HCT116 (cell line): ENCODE measurements at regions not wholly inside any gene's neighbourhood (a gene's known extent, or its start where the extent isn't known, plus 50 kb on each side); places are given as distances from the start of the nearest gene placed in this dataset.

Experiments
- ATAC-seq: fragments of 200-7000 bp; cut with Tn5 transposase; 2 replicates; pipeline ENCODE4 v1.9.1; 2020; ENCODE audit warnings: mild to moderate bottlenecking, moderate library complexity
- BruUV-seq: library from RNA; stranded (reverse); fragments of 400-500 nt; replicated peaks from 2 replicates; lab custom pipeline; 2021; lab: Mats Ljungman, UMichigan
- CTCF ChIA-PET: fragments of 300-600 bp; sonication (Branson Sonifier 250); formaldehyde crosslinking; loops from one replicate; lab custom pipeline; 2021; ENCODE audit warnings: antibody characterized with exemption; lab: Charles Lee
- POLR2A ChIA-PET: fragments of 300-600, 350-600 bp; sonication (Branson Sonifier 250); formaldehyde crosslinking; loops from one replicate; lab custom pipeline; 2021; ENCODE audit warnings: antibody characterized with exemption; lab: Charles Lee
- RAD21 ChIA-PET, 2 experiments: fragments of 300-600 bp; sonication (Branson Sonifier 250); formaldehyde crosslinking; loops; one replicate each; lab custom pipeline; 2023; ENCODE audit warnings: low total read pairs in 2 of 2; ENCODE audit not compliant: uncharacterized antibody in 2 of 2, unreplicated experiment in 2 of 2, low non-redundant PET in 1 of 2; lab: Charles Lee
- DNase-seq: peaks from one replicate; pipeline ENCODE4 v3.0.0-alpha.2; 2010; ENCODE audit warnings: low read depth, low spot score
- H2AFZ ChIP-seq: fragments of 200-600 bp; shearing (Covaris generic), sonication (generic); 2 replicates; pipeline ENCODE4 v1.6.1; 2017; ENCODE audit warnings: low read depth, mixed run types, mixed read lengths, antibody characterized with exemption, low read length; ENCODE audit not compliant: poor library complexity, severe bottlenecking
- H3K27ac ChIP-seq: 2 replicates; pipeline ENCODE4 v1.5.1; 2012; ENCODE audit warnings: low read depth, low read length
- H3K27me3 ChIP-seq: fragments of 200-600 bp; sonication (generic); 2 replicates; pipeline ENCODE4 v1.6.1; 2016; ENCODE audit warnings: mixed run types, low read length, mixed read lengths; ENCODE audit not compliant: insufficient read depth
- H3K36me3 ChIP-seq, 2 experiments: fragments of 200-500 bp in 1 of 2; fragments of 200-600 bp in 1 of 2; sonication (Bioruptor generic) in 1 of 2; sonication (generic) in 1 of 2; 2 replicates each; pipeline versions ENCODE4 v1.5.1 to v1.6.1; 2014 to 2016; ENCODE audit warnings: low read length in 2 of 2, inconsistent platforms in 1 of 2, mixed read lengths in 1 of 2, mixed run types in 1 of 2; ENCODE audit not compliant: insufficient read depth in 2 of 2, control insufficient read depth in 1 of 2
- H3K4me1 ChIP-seq, 2 experiments: fragments of 200-600 bp in 1 of 2; sonication (generic) in 1 of 2; 2 replicates each; pipeline versions ENCODE4 v1.5.1 to v1.6.1; 2012 to 2017; ENCODE audit warnings: low read length in 2 of 2, inconsistent platforms in 1 of 2, mild to moderate bottlenecking in 1 of 2, mixed read lengths in 1 of 2, mixed run types in 1 of 2, moderate library complexity in 1 of 2; ENCODE audit not compliant: insufficient read depth in 2 of 2, control insufficient read depth in 1 of 2
- H3K4me2 ChIP-seq: fragments of 200-600 bp; sonication (generic); 2 replicates; pipeline ENCODE4 v1.6.1; 2017; ENCODE audit warnings: mixed run types, low read length, mixed read lengths
- H3K4me3 ChIP-seq, 2 experiments: fragments of 200-600 bp in 1 of 2; sonication (generic) in 1 of 2; replicated peaks in 1 of 2; 2 replicates each; pipeline ENCODE4 v1.5.1; 2011 to 2016; ENCODE audit warnings: low read length in 2 of 2, control low read depth in 1 of 2, low read depth in 1 of 2, mild to moderate bottlenecking in 1 of 2, mixed read lengths in 1 of 2, mixed run types in 1 of 2
- H3K79me2 ChIP-seq: fragments of 200-600 bp; sonication (generic); 2 replicates; pipeline ENCODE4 v1.6.1; 2017; ENCODE audit warnings: mild to moderate bottlenecking, mixed run types, low read length, moderate library complexity, mixed read lengths; ENCODE audit not compliant: insufficient read depth
- H3K9ac ChIP-seq: fragments of 200-600 bp; sonication (generic); 2 replicates; pipeline ENCODE4 v1.6.1; 2016; ENCODE audit warnings: low read length, mixed read lengths
- H3K9me2 ChIP-seq: fragments of 200-600 bp; sonication (generic), shearing (Covaris generic); 2 replicates; pipeline ENCODE4 v1.6.1; 2017; ENCODE audit warnings: mixed run types, mild to moderate bottlenecking, moderate library complexity; ENCODE audit not compliant: insufficient read depth
- H3K9me3 ChIP-seq, 2 experiments: fragments of 200-500 bp in 1 of 2; fragments of 200-600 bp in 1 of 2; sonication (Bioruptor generic) in 1 of 2; sonication (generic) in 1 of 2; 2 replicates each; pipeline ENCODE4 v1.6.1; 2014 to 2017; ENCODE audit warnings: low read length in 2 of 2, mixed read lengths in 2 of 2, inconsistent platforms in 1 of 2, low read depth in 1 of 2, mild to moderate bottlenecking in 1 of 2, mixed run types in 1 of 2, moderate library complexity in 1 of 2; ENCODE audit not compliant: control insufficient read depth in 1 of 2, insufficient read depth in 1 of 2
- H4K20me1 ChIP-seq: fragments of 200-600 bp; sonication (generic), shearing (Covaris generic); 2 replicates; pipeline ENCODE4 v1.6.1; 2017; ENCODE audit warnings: mixed run types, mild to moderate bottlenecking, moderate library complexity; ENCODE audit not compliant: insufficient read depth
- CBX3 ChIP-seq: IDR thresholded peaks from 2 replicates; pipeline ENCODE4 v1.6.1; 2012; ENCODE audit warnings: low read depth
- CEBPB ChIP-seq: IDR thresholded peaks from 2 replicates; pipeline ENCODE4 v1.6.1; 2012; ENCODE audit warnings: low read depth
- EGR1 ChIP-seq: IDR thresholded peaks from 2 replicates; pipeline ENCODE4 v1.6.1; 2012; ENCODE audit warnings: low read depth
- FOSL1 ChIP-seq: IDR thresholded peaks from 2 replicates; pipeline ENCODE4 v1.6.1; 2012; ENCODE audit warnings: low read depth
- RAD21 ChIP-seq: IDR thresholded peaks from 2 replicates; pipeline ENCODE4 v1.6.1; 2012; ENCODE audit warnings: low read depth, mild to moderate bottlenecking
- SIN3A ChIP-seq: IDR thresholded peaks from 2 replicates; pipeline ENCODE4 v1.6.1; 2012; ENCODE audit warnings: low read depth
- SRF ChIP-seq: IDR thresholded peaks from 2 replicates; pipeline ENCODE4 v1.6.1; 2012; ENCODE audit warnings: low read depth
- ZNF274 ChIP-seq: fragments of 200-500 bp; sonication (Bioruptor generic); IDR thresholded peaks from 2 replicates; pipeline ENCODE4 v1.6.1; 2014; ENCODE audit warnings: mild to moderate bottlenecking, low read depth, low read length, inconsistent platforms
- intact Hi-C: fragments of 100-400 bp; cut with micrococcal nuclease; formaldehyde crosslinking; loops from 2 replicates; pipeline ENCODE4 v1.10.0; 2022
- TF ChIP-seq, protein P1 (sequence below), 3 experiments: fragments of 200-600 bp in 1 of 3; sonication (generic) in 1 of 3; IDR thresholded peaks in 2 of 3; conservative IDR thresholded peaks in 1 of 3; 2 replicates each; pipeline ENCODE4 v1.5.1; 2012 to 2017; ENCODE audit warnings: low read depth in 2 of 3, low read length in 2 of 3, antibody characterized with exemption in 1 of 3, borderline replicate concordance in 1 of 3, control low read depth in 1 of 3, mild to moderate bottlenecking in 1 of 3, mixed read lengths in 1 of 3, mixed run types in 1 of 3, moderate library complexity in 1 of 3; ENCODE audit not compliant: insufficient read depth in 1 of 3
- TF ChIP-seq, protein P2 (sequence below): IDR thresholded peaks from 2 replicates; pipeline ENCODE4 v1.6.1; 2012
- TF ChIP-seq, protein P3 (sequence below): IDR thresholded peaks from 2 replicates; pipeline ENCODE4 v1.6.1; 2012; ENCODE audit warnings: low read depth

DNA sequence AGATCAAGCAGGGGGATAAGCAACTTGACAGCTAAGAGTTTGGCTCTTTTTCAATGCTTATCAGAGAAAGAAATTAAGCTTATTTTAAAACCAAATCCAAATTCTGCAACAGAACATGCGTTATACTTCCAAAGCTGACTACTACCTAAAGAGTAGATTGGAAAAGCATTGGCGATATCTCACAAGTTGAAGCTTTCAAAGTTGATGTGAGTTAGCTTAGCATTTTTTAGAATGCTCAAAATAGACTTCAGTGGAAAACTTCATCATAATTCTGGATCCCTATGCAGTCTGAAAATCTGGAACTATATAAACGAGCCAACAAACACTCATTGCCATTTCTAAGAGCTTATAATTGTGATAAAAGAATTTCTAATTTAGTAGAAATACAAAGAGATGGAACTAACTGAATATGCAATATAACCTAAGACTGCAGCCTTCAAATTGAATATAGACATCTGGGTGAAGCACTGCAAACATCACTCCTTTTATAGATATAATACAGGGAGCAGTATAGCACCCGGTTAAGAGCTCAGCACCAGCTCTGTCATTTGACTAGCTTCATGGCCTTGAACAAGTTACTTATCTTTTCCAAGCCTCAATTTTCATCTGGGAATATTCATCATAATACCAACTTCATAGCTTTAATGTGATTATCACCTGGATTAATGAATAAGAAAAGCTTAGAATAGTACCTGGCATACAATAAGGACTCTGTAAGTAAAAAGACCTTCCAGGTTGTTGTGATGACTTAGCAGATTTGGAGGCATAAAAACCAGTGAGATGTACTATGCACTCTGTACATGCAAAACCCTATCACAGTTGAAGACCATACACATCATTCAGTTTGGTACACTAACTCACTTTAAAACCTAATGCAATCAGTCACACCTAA lies 242.7 kb upstream of the TTC14 start:
- TF ChIP-seq FOSL1 (no peak), ZNF274 (no peak), EGR1 (no peak), CBX3 (no peak), SIN3A (no peak), RAD21 (no peak), SRF (no peak), CEBPB (no peak)
- TF ChIP-seq, protein P1, sequence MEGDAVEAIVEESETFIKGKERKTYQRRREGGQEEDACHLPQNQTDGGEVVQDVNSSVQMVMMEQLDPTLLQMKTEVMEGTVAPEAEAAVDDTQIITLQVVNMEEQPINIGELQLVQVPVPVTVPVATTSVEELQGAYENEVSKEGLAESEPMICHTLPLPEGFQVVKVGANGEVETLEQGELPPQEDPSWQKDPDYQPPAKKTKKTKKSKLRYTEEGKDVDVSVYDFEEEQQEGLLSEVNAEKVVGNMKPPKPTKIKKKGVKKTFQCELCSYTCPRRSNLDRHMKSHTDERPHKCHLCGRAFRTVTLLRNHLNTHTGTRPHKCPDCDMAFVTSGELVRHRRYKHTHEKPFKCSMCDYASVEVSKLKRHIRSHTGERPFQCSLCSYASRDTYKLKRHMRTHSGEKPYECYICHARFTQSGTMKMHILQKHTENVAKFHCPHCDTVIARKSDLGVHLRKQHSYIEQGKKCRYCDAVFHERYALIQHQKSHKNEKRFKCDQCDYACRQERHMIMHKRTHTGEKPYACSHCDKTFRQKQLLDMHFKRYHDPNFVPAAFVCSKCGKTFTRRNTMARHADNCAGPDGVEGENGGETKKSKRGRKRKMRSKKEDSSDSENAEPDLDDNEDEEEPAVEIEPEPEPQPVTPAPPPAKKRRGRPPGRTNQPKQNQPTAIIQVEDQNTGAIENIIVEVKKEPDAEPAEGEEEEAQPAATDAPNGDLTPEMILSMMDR (IDR thresholded peaks at IDR 0.05 in 2 of 3, conservative IDR thresholded peaks at IDR 0.05 in 1 of 3; ENCODE audit: borderline replicate concordance in 1 of 3, insufficient read depth in 1 of 3, low read depth in 2 of 3, low read length in 2 of 3) = no peak
- TF ChIP-seq, protein P2, sequence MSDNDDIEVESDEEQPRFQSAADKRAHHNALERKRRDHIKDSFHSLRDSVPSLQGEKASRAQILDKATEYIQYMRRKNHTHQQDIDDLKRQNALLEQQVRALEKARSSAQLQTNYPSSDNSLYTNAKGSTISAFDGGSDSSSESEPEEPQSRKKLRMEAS = no peak
- TF ChIP-seq, protein P3, sequence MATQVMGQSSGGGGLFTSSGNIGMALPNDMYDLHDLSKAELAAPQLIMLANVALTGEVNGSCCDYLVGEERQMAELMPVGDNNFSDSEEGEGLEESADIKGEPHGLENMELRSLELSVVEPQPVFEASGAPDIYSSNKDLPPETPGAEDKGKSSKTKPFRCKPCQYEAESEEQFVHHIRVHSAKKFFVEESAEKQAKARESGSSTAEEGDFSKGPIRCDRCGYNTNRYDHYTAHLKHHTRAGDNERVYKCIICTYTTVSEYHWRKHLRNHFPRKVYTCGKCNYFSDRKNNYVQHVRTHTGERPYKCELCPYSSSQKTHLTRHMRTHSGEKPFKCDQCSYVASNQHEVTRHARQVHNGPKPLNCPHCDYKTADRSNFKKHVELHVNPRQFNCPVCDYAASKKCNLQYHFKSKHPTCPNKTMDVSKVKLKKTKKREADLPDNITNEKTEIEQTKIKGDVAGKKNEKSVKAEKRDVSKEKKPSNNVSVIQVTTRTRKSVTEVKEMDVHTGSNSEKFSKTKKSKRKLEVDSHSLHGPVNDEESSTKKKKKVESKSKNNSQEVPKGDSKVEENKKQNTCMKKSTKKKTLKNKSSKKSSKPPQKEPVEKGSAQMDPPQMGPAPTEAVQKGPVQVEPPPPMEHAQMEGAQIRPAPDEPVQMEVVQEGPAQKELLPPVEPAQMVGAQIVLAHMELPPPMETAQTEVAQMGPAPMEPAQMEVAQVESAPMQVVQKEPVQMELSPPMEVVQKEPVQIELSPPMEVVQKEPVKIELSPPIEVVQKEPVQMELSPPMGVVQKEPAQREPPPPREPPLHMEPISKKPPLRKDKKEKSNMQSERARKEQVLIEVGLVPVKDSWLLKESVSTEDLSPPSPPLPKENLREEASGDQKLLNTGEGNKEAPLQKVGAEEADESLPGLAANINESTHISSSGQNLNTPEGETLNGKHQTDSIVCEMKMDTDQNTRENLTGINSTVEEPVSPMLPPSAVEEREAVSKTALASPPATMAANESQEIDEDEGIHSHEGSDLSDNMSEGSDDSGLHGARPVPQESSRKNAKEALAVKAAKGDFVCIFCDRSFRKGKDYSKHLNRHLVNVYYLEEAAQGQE = no peak
- Histone ChIP-seq H3K4me2 (no peak overlapping the region), H3K9ac (no peak overlapping the region), H3K79me2 (no peaks in the 10 kb centered on the region), H3K9me3 (no peaks in the 10 kb centered on the region), H3K27ac (no peak overlapping the region), H3K36me3 (no peaks in the 10 kb centered on the region), H3K9me2 (no peaks in the 10 kb centered on the region), H3K4me1 (no peaks in the 10 kb centered on the region), H2AFZ (no peak overlapping the region), H4K20me1 (no peaks in the 10 kb centered on the region), H3K27me3 (peaks cover 13% of the 10 kb centered on the region; the same call in 1 of the 2 replicates), H3K4me3 (no peak overlapping the region)
- BruUV-seq = no TSS peak
- ChIA-PET CTCF (no interaction called here), RAD21 (no interaction called here), POLR2A (no interaction called here)
- ATAC-seq (no peak), DNase-seq (no peak)
- intact Hi-C loops = no loop called here
